Body of pancreas (tissue), 4 donors: ENCODE measurements at regions not wholly inside any gene's neighbourhood (a gene's known extent, or its start where the extent isn't known, plus 50 kb on each side); places are given as distances from the start of the nearest gene placed in this dataset.

Experiments
- CTCF ChIP-seq, 7 experiments: fragments of 450-650 bp in 4 of 7; fragments of 200-600 bp in 3 of 7; sonication (generic) in 3 of 7; IDR thresholded peaks; one replicate each; pipeline ENCODE4 v1.5.1; 2016 to 2019; ENCODE audit warnings: antibody characterized with exemption in 7 of 7
- POLR2A ChIP-seq, 3 donors: fragments of 450-650 bp; IDR thresholded peaks; one replicate each; pipeline ENCODE4 v1.6.1; 2016; ENCODE audit warnings: antibody characterized with exemption in 3 of 3, mild to moderate bottlenecking in 2 of 3

GRCh38 chr15:79644091-79644490 lies 212.0 kb downstream of the MINAR1 start:
- no peak for TF ChIP-seq CTCF (IDR thresholded peaks at IDR 0.05)
- no peak for TF ChIP-seq POLR2A (IDR thresholded peaks at IDR 0.05)
